A172 (cell line): ENCODE measurements at regions not wholly inside any gene's neighbourhood (a gene's known extent, or its start where the extent isn't known, plus 50 kb on each side); places are given as distances from the start of the nearest gene placed in this dataset.

ENCODE experiments used
- DNase-seq: peaks from one replicate; pipeline ENCODE4 v3.0.0-alpha.2; 2015; ENCODE audit warnings: low spot score

DNA sequence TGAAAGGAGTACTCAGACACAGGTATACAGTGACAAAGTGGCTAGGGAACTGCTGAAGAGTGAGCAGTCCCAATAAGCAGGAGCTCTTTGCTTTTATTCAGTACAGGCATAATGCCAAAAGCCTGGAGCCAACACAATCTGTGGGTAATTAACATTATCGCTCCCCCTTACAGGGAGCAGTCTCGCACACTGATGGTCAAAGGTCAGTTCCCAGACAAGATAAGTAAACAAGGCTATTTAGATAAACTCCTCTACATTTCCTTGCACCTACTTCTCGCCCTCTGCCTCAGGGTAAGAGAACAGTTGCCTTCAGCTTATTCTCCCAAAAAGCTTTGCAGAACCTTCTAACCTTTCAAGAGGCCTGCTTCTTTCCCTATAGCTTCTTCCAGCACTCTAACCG is 73.9 kb upstream of the TAF9B start:
- DNase-seq = no peak

DNA sequence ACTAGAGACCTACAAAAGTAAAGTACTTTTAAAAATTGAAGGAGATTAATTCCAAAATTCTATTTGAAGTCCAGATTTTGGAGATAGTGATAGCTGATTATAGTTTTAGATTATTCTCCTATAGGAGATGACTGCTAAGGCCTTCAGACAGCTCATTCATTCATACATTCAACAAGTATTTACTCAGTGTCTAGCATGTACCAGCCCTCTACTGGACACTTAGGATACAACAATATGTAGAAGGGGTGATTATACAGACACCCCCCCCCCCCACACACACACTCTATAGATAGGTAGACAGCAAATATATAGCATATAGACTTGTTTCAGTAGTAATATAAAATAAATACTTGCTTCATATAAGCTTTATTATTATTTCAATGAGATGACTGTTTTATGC is 60.4 kb upstream of the TAF9B start:
- peak; percentile 13 for DNase-seq
